Naive thymus-derived CD4-positive, alpha-beta T cell (primary cell): ENCODE measurements at regions not wholly inside any gene's neighbourhood (a gene's known extent, or its start where the extent isn't known, plus 50 kb on each side); places are given as distances from the start of the nearest gene placed in this dataset.

Experiments used
- ATAC-seq: fragments of 150-1000 bp; cut with Tn5 transposase; 2 replicates; pipeline ENCODE4 v1.10.0; 2021; ENCODE audit warnings: mild to moderate bottlenecking, moderate library complexity
- CTCF ChIA-PET: fragments of 350-600 bp; sonication (Branson Sonifier 250); formaldehyde crosslinking; loops from one replicate; lab custom pipeline; 2021; ENCODE audit warnings: antibody characterized with exemption; lab: Charles Lee
- POLR2A ChIA-PET: fragments of 350-600 bp; sonication (Branson Sonifier 250); formaldehyde crosslinking; loops from one replicate; lab custom pipeline; 2021; ENCODE audit warnings: antibody characterized with exemption, inconsistent platforms; lab: Charles Lee
- DNase-seq, 9 donors: peaks; one replicate each; pipeline versions ENCODE4 v3.0.0 to v3.0.0-alpha.2; 2020 to 2022; ENCODE audit warnings: mixed read lengths in 1 of 9
- H3K27ac ChIP-seq: one replicate; pipeline ENCODE4 v1.7.0; 2013; ENCODE audit warnings: mild to moderate bottlenecking, low read depth, low read length, moderate library complexity
- H3K27me3 ChIP-seq, 2 donors: one replicate each; pipeline ENCODE4 v1.7.0; 2013; ENCODE audit warnings: low read length in 2 of 2, mild to moderate bottlenecking in 2 of 2, moderate library complexity in 2 of 2; ENCODE audit not compliant: control insufficient read depth in 2 of 2, insufficient read depth in 2 of 2
- H3K36me3 ChIP-seq, 3 experiments: 1 replicate in 2 of 3; 2 replicates in 1 of 3; pipeline ENCODE4 v1.7.0; 2013; ENCODE audit warnings: low read length in 3 of 3, mild to moderate bottlenecking in 3 of 3, moderate library complexity in 1 of 3; ENCODE audit not compliant: insufficient read depth in 3 of 3, control insufficient read depth in 2 of 3
- H3K4me1 ChIP-seq, 2 donors: one replicate each; pipeline ENCODE4 v1.7.0; 2013; ENCODE audit warnings: low read length in 2 of 2, mild to moderate bottlenecking in 2 of 2, moderate library complexity in 1 of 2; ENCODE audit not compliant: control insufficient read depth in 2 of 2, insufficient read depth in 2 of 2
- H3K4me3 ChIP-seq: 2 replicates; pipeline ENCODE4 v1.7.0; 2013; ENCODE audit warnings: mild to moderate bottlenecking, low read length
- H3K9me3 ChIP-seq, 3 experiments: 1 replicate in 2 of 3; 2 replicates in 1 of 3; pipeline ENCODE4 v1.7.0; 2013; ENCODE audit warnings: low read length in 3 of 3; ENCODE audit not compliant: control insufficient read depth in 2 of 3
- H3K27ac Mint-ChIP-seq, 9 donors: one replicate each; pipeline ENCODE4 v1.8.0; 2020 to 2022; ENCODE audit warnings: mixed read lengths in 9 of 9, mild to moderate bottlenecking in 8 of 9, moderate library complexity in 5 of 9, inconsistent platforms in 2 of 9
- H3K27me3 Mint-ChIP-seq, 5 donors: one replicate each; pipeline ENCODE4 v1.8.0; 2021 to 2022; ENCODE audit warnings: mixed read lengths in 5 of 5, mild to moderate bottlenecking in 1 of 5
- H3K36me3 Mint-ChIP-seq, 5 donors: one replicate each; pipeline ENCODE4 v1.8.0; 2020 to 2022; ENCODE audit warnings: mixed read lengths in 5 of 5, mild to moderate bottlenecking in 3 of 5, inconsistent platforms in 1 of 5
- H3K4me1 Mint-ChIP-seq, 7 donors: one replicate each; pipeline ENCODE4 v1.8.0; 2020 to 2022; ENCODE audit warnings: mixed read lengths in 7 of 7, mild to moderate bottlenecking in 3 of 7, inconsistent platforms in 1 of 7
- H3K4me3 Mint-ChIP-seq, 10 donors: one replicate each; pipeline ENCODE4 v1.8.0; 2020 to 2022; ENCODE audit warnings: mild to moderate bottlenecking in 10 of 10, mixed read lengths in 10 of 10, moderate library complexity in 6 of 10, inconsistent platforms in 2 of 10
- H3K9me3 Mint-ChIP-seq, 11 donors: one replicate each; pipeline ENCODE4 v1.8.0; 2020 to 2022; ENCODE audit warnings: mixed read lengths in 11 of 11, mild to moderate bottlenecking in 4 of 11, inconsistent platforms in 1 of 11, moderate library complexity in 1 of 11
- intact Hi-C, 2 donors: fragments of 100-400 bp; cut with micrococcal nuclease; formaldehyde crosslinking; loops; one replicate each; pipeline ENCODE4 v1.15.1; 2023

DNA sequence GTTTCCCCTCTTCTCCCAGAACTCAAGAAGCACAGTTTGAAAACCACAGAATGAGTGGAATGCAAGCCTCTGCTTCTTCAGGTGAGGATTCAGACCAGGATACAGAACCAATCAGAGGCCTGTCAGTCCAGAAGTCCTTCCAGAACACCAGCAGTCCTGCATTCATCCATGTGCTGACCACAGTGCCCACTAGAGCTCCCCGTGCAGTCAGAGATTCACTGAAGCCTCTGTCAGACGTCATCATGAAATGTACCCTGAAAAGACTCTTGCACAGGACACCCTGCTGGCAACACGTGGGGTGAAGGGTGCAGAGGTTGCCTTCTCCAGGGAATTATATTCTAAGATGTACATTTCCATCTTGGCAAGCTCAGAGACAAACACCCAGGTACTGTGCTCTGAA, 75.9 kb upstream of the LSM6 start:
- ChIA-PET POLR2A (no interaction called here), CTCF (no interaction called here)
- ATAC-seq (no peak), DNase-seq (no peak)
- H3K4me1 ChIP-seq: no peaks in the 10 kb centered on the region
- Mint-ChIP-seq H3K9me3 (no peaks in the 10 kb centered on the region), H3K36me3 (no peaks in the 10 kb centered on the region), H3K4me3 (no peak overlapping the region), H3K27ac (no peak overlapping the region), H3K27me3 (peaks cover 7 to 33% (median 24%) of the 10 kb centered on the region in 5 donors), H3K4me1 (no peaks in the 10 kb centered on the region)
- H3K27me3 ChIP-seq: no peaks in the 10 kb centered on the region
- H3K4me3 ChIP-seq: no peak overlapping the region
- intact Hi-C loops: no loop called here
- H3K36me3 ChIP-seq: no peaks in the 10 kb centered on the region
- H3K27ac ChIP-seq: no peak overlapping the region
- H3K9me3 ChIP-seq: no peaks in the 10 kb centered on the region

DNA sequence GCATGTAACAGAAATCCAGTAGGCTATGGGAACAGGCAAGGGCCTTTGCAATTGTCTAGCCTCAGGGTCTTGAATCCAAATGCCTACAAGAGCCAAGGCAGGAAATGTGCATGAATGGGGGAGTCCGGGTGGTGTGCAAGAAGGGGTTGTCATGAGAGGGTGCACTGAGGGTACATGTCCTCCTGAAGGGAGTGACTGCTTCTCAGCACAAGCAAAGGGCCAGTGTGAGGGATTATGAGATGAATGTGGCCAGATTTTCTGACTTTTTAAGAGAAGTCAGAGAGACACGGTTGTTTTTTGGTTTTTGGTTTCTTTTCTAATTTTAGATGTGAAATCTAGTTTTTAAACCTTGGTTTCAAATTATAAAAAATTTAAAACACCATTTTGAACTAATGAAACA, 76.5 kb upstream of the LSM6 start:
- no peak overlapping the region for H3K4me3 Mint-ChIP-seq
- Histone ChIP-seq H3K4me1 (no peaks in the 10 kb centered on the region), H3K36me3 (no peaks in the 10 kb centered on the region), H3K9me3 (no peaks in the 10 kb centered on the region), H3K27me3 (no peaks in the 10 kb centered on the region), H3K27ac (no peak overlapping the region), H3K4me3 (no peak overlapping the region)
- intact Hi-C loops: no loop called here
- H3K4me1 Mint-ChIP-seq: no peaks in the 10 kb centered on the region
- ChIA-PET CTCF (no interaction called here), POLR2A (no interaction called here)
- no peak for ATAC-seq
- no peaks in the 10 kb centered on the region for H3K9me3 Mint-ChIP-seq
- peaks cover 7 to 33% (median 24%) of the 10 kb centered on the region in 5 donors for H3K27me3 Mint-ChIP-seq
- no peak for DNase-seq
- H3K36me3 Mint-ChIP-seq: no peaks in the 10 kb centered on the region
- H3K27ac Mint-ChIP-seq: no peak overlapping the region

- no peak overlapping the region for H3K4me3 Mint-ChIP-seq
- H3K36me3 ChIP-seq: no peaks in the 10 kb centered on the region
- no peak overlapping the region for H3K27ac ChIP-seq
- POLR2A ChIA-PET: no interaction called here
- H3K27ac Mint-ChIP-seq: no peak overlapping the region
- no peak overlapping the region for H3K4me3 ChIP-seq
- peaks cover 9 to 31% (median 24%) of the 10 kb centered on the region in 5 donors for H3K27me3 Mint-ChIP-seq
- intact Hi-C loops: no loop called here
- H3K9me3 ChIP-seq: no peaks in the 10 kb centered on the region
- ATAC-seq (no peak), DNase-seq (no peak)
- H3K4me1 Mint-ChIP-seq: no peaks in the 10 kb centered on the region
- H3K27me3 ChIP-seq: no peaks in the 10 kb centered on the region
- no peaks in the 10 kb centered on the region for H3K9me3 Mint-ChIP-seq
- no peaks in the 10 kb centered on the region for H3K4me1 ChIP-seq
- H3K36me3 Mint-ChIP-seq: no peaks in the 10 kb centered on the region
- CTCF ChIA-PET: no interaction called here
Measured at GRCh38 chr4:146098397-146098796, 77.1 kb upstream of the LSM6 start.

- Mint-ChIP-seq H3K9me3 (no peaks in the 10 kb centered on the region), H3K4me1 (no peaks in the 10 kb centered on the region), H3K27ac (no peak overlapping the region), H3K27me3 (peaks cover 12 to 32% (median 19%) of the 10 kb centered on the region in 5 donors), H3K4me3 (no peak overlapping the region), H3K36me3 (no peaks in the 10 kb centered on the region)
- no peaks in the 10 kb centered on the region for H3K36me3 ChIP-seq
- DNase-seq (no peak), ATAC-seq (no peak)
- no peak overlapping the region for H3K4me3 ChIP-seq
- no peaks in the 10 kb centered on the region for H3K27me3 ChIP-seq
- POLR2A ChIA-PET: no interaction called here
- no peaks in the 10 kb centered on the region for H3K9me3 ChIP-seq
- intact Hi-C loops: no loop called here
- CTCF ChIA-PET: no interaction called here
- H3K4me1 ChIP-seq: no peaks in the 10 kb centered on the region
- H3K27ac ChIP-seq: no peak overlapping the region
Measured at GRCh38 chr4:146096371-146096770, 79.1 kb upstream of the LSM6 start.

GRCh38 chr4:146095860-146096259, 79.7 kb upstream of the LSM6 start:
- Histone ChIP-seq H3K9me3 (no peaks in the 10 kb centered on the region), H3K27me3 (no peaks in the 10 kb centered on the region), H3K36me3 (no peaks in the 10 kb centered on the region), H3K4me1 (no peaks in the 10 kb centered on the region), H3K27ac (no peak overlapping the region), H3K4me3 (no peak overlapping the region)
- ChIA-PET POLR2A (no interaction called here), CTCF (interaction anchor here (0.6 kb wide), 1 partner anchor 119 kb away, joined by 4 read pairs; no protein-coding TSS in a partner anchor)
- Mint-ChIP-seq H3K27ac (no peak overlapping the region), H3K4me1 (no peaks in the 10 kb centered on the region), H3K4me3 (no peak overlapping the region), H3K36me3 (no peaks in the 10 kb centered on the region), H3K9me3 (no peaks in the 10 kb centered on the region), H3K27me3 (peaks cover 11 to 27% (median 15%) of the 10 kb centered on the region in 5 donors)
- ATAC-seq: no peak
- no peak for DNase-seq
- intact Hi-C loops: loop anchor here in 1 of 2 donors (1.0 to 2.0 kb wide), 2 partner anchors 820 to 1001 kb away; no protein-coding TSS in a partner anchor

DNA sequence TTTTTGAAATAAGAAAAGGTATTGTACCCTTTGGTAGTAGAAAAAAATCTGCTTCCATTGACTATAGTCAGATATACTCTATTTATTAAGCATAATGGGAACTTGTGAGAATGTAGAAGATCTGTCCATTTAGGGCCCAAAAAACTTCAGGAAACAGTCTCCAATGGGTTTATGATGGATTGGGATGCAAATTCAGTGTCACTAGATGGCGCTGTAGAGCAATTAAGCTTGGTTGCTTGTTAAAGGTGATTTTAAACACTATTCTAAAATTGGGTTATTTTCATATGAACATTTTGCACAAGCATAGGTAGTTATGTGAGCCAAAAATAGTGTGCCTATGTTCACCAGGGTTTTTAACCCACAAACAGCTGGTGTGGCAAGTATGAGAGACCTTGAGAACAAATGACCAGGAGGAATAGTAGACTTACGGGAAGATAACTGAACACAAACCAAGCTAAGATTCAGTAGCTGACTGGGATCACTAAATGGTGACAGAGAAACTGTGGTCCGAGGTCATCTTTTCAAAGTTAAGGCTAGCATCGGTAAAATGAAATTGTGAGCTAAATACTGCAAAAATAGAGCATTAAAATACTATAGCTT, 80.3 kb upstream of the LSM6 start:
- DNase-seq (peak in 2 of 9 donors; percentile 3 to 7), ATAC-seq (no peak)
- no peaks in the 10 kb centered on the region for H3K4me1 Mint-ChIP-seq
- Histone ChIP-seq H3K9me3 (no peaks in the 10 kb centered on the region), H3K27me3 (no peaks in the 10 kb centered on the region), H3K4me1 (no peaks in the 10 kb centered on the region), H3K27ac (no peak overlapping the region), H3K36me3 (no peaks in the 10 kb centered on the region), H3K4me3 (no peak overlapping the region)
- H3K9me3 Mint-ChIP-seq: no peaks in the 10 kb centered on the region
- intact Hi-C loops: loop anchor here in 1 of 2 donors (1.0 to 2.0 kb wide), 2 partner anchors 821 to 1002 kb away; no protein-coding TSS in a partner anchor
- ChIA-PET POLR2A (no interaction called here), CTCF (interaction anchor here (0.6 kb wide), 2 partner anchors 120 to 1018 kb away, joined by 3 to 4 read pairs; no protein-coding TSS in a partner anchor)
- no peak overlapping the region for H3K4me3 Mint-ChIP-seq
- H3K27me3 Mint-ChIP-seq: peaks cover 13 to 25% (median 16%) of the 10 kb centered on the region in 5 donors
- H3K36me3 Mint-ChIP-seq: no peaks in the 10 kb centered on the region
- no peak overlapping the region for H3K27ac Mint-ChIP-seq

- Mint-ChIP-seq H3K36me3 (no peaks in the 10 kb centered on the region), H3K4me3 (no peak overlapping the region), H3K27ac (no peak overlapping the region), H3K27me3 (peaks cover 10 to 45% (median 17%) of the 10 kb centered on the region in 5 donors), H3K9me3 (no peaks in the 10 kb centered on the region), H3K4me1 (no peaks in the 10 kb centered on the region)
- ChIA-PET CTCF (no interaction called here), POLR2A (no interaction called here)
- Histone ChIP-seq H3K36me3 (no peaks in the 10 kb centered on the region), H3K4me3 (no peak overlapping the region), H3K27ac (no peak overlapping the region), H3K4me1 (no peaks in the 10 kb centered on the region), H3K9me3 (no peaks in the 10 kb centered on the region), H3K27me3 (no peaks in the 10 kb centered on the region)
- no peak for DNase-seq
- intact Hi-C loops: no loop called here
- no peak for ATAC-seq
Measured at GRCh38 chr4:146088690-146089089, 86.8 kb upstream of the LSM6 start.
